B cell (primary cell): ENCODE measurements at regions not wholly inside any gene's neighbourhood (a gene's known extent, or its start where the extent isn't known, plus 50 kb on each side); places are given as distances from the start of the nearest gene placed in this dataset.

Source experiments
- CTCF ChIP-seq: fragments of 200-600 bp; IDR thresholded peaks from one replicate; pipeline ENCODE4 v1.8.0; 2022; ENCODE audit warnings: antibody characterized with exemption, mild to moderate bottlenecking
- EZH2 ChIP-seq: IDR thresholded peaks from 2 replicates; pipeline ENCODE4 v1.6.1; 2012; ENCODE audit warnings: borderline replicate concordance, low read depth, mild to moderate bottlenecking, moderate library complexity, low read length; ENCODE audit not compliant: insufficient read depth, poor library complexity, severe bottlenecking

GRCh38 chr2:129876541-129876940 lies 102.9 kb upstream of the RAB6C start:
- TF ChIP-seq CTCF (no peak), EZH2 (no peak)
